ENCODE measurements at regions not wholly inside any gene's neighbourhood (a gene's known extent, or its start where the extent isn't known, plus 50 kb on each side); places are given as distances from the start of the nearest gene placed in this dataset.
A peak's percentile ranks its signal among the peaks of the same experiment; 100 is the strongest.

GRCh38 chr2:160876765-160877164, 283.5 kb upstream of the TANK start:
- DNase-seq (ENCODE audit: low spot score): no peak

GRCh38 chr2:160878618-160879017, 281.6 kb upstream of the TANK start:
- DNase-seq (ENCODE audit: low spot score): no peak

DNA sequence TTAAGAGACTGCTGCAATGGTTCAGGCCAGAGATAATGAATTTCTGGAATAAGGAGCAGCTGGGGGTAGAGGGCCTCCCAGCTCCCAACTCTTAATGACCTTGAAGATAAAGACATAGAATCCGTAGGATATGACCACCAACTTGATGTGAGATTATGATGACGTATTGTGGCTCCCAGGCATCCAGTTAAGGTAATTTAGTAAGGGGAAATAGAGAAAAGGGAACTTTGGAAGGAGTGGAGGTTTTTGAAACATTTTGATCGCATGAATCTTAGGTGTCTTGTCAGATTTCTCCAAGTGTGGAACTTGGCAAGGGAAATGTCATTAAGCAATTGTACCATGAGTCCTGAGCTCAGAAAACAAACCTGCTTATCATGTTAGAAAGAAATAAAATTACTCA, 277.3 kb upstream of the TANK start:
- no peak for DNase-seq (ENCODE audit: low spot score)

DNA sequence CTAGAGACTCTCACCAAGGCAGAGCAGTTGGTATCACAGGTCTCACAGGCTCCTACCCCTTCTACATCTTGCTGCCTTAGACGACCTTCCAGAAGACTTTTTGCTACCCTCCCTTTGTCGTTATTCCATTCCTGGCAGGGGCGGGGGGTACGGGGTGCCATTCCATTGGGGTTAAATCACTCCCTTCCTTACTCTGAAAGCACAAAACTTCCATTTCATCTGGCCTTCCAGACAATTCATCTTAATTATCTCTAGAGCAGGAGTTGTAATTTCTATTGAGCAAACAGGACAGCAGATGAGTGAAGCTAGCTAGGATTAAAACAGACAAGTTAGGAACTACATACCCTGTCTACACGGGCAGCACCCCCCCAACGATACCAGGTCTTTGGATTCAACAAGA, 276.2 kb upstream of the TANK start:
- peak; percentile 24 for DNase-seq (ENCODE audit: low spot score)

DNA sequence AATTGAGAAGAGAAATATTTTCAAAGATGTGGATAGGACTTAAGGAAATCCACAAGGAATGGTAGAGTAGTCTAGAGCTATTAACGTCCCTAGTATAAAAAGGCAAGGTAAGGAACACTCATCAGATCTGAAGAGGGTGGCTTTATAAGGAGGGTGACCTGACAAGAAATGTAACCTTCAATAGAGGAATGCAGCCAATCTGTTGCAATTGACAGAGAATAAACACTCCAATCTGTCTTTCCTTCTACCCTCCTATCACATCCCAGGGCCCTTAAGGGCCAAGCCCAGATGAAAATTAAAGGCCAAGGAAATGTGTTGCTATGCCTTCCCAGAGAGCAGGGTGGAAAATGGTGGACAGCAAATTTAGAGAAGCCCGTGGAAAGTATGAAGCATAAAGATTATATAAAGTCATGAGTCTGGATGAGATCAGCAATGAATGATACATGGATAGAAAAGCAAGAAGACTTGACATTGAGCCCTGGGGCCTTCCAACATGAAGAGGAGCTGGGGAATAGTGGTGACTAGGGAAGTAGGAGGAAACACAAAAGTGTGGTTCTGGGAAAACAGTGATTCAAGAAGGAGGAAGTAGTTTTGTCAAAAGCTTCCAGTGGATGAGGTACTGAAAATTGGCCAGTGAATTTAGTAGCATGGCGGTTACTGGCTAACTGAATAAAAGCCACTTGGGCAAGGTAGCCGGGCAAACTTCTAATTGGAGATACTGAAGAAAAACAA, 270.6 kb upstream of the TANK start:
- DNase-seq (ENCODE audit: low spot score): no peak

DNA sequence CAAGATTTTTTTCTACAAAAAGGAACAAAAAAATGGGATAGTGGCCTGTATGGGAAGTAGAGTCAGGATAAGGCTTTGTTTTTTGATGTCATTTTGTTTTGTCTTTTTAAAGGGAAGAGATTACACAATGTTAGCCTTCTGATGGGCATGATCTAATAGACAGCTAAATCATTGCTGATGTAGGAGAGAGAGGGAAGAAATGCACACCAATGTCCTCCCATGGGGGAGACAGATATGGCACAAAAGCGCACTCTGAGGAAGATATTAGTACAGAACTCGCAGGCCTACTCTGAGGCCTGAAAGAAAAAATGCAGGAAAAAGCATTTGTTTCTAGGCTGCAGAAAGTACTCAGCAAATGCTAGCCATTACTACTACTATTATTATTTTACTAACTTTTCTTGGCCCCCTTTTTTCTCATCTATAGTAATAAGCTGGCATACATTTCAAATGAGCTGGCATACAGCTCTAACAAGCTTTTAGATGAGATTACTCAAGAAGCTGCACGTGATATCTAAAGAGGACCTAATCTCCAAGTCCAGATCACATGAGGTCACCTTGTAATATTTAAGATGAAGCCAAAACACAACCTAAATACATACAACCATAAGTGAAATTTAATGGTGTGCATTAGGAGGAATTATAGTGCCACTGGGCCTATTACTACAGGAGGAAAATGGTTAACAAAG, 269.4 kb upstream of the TANK start:
- no peak for DNase-seq (ENCODE audit: low spot score)

- no peak for DNase-seq (ENCODE audit: low spot score)
Measured at GRCh38 chr2:160891353-160891740, 268.9 kb upstream of the TANK start.

GRCh38 chr2:160892204-160892603, 268.0 kb upstream of the TANK start:
- no peak for DNase-seq (ENCODE audit: low spot score)

DNA sequence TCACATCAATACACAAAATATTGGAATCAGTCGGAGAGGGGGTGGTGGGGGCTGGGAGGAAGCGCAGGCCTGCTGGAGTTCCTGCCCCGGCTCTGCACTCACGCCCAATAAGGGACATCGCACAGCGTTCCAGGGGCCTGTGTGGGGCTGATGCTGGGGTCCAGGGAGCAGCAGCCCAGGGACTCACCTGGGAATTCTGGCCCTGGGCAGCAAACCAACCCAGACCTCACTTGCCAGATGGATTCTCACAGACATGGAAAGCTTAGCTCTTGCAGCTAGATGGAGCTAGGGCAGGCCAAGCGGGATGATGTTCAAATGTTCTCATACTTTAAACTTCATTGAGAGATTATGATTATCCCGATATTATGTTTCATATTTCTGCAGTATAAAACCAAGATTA, 266.6 kb upstream of the TANK start:
- no peak for DNase-seq (ENCODE audit: low spot score)

DNA sequence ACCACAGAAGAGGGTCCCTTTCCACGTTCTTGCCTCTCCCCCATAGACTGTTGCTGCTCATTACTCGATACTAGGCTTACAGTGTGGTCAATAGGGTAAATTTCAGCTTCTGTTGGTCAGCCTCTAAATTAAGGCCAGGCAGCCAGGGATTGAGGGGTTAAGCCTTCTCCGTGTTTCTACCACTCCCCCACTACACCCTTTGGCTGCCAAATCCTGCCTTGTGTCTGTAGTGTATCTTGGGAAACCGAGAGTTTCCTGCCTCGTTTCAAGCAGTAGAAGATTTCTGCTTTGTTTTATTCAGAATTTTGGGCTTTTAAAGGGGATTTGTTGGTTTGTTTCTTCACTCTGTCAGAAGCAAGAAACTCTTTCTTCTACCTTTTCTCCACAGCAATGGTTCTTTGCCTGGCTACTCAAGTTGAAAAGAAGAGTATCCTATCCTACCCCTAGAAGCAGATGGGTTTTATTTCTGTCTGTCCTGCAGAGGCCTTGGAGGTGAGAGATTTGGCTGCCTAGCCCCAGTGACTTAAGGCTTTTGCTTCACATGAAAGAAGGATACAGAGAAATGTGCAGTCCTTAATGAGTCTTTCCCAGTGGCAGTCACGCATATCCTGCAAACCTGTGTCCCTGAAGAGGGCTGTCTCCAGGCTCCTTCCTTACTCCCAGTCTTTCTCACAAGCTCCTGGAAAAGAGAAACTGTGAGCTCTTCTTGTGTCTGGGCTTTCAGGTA, 261.5 kb upstream of the TANK start:
- DNase-seq (ENCODE audit: low spot score): no peak

DNA sequence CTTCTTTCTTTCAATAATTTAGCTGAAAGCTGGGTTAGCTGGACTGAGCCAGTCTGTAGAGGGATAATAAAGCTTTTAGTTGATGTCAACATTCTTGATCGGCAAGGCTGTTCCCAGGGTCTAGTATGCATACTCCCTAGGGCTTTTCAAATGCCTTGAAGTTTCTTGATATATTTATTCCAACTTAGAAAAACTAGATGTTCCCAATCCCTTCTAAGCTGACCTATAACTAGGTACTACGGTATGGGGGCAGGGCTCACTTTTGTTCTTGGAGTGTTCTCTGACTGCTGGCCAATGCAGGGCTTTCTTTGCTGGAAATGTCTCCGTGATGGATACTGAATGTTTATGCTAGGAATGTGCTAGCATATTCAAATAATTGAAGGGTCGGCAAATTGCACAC, 258.6 kb upstream of the TANK start:
- DNase-seq (ENCODE audit: low spot score): no peak

- DNase-seq (ENCODE audit: low spot score): no peak
Measured at GRCh38 chr2:160905862-160906261, 254.4 kb upstream of the TANK start.

GRCh38 chr2:160906878-160907277, 253.3 kb upstream of the TANK start:
- DNase-seq (ENCODE audit: low spot score): no peak

- DNase-seq (ENCODE audit: low spot score): no peak
Measured at GRCh38 chr2:160907738-160908137, 252.5 kb upstream of the TANK start.

DNA sequence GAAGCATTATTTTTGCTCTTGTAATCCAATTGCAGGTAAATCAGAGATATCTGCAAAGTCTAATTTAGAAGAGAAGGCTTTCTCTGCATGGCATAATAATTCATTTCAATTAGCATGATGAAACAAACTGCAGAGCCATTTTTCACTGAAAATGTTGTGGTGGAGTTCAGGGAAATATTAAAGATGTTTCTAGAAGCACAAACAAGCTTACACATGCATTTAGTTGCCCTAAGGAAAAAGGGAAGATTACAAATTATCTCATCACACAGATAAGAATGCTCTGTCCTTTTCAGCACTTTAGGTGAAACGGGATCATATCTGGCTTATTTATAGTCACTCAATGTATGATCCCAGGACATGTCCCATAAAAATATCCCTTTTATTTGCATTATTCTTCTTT, 252.1 kb upstream of the TANK start:
- no peak for DNase-seq (ENCODE audit: low spot score)

- DNase-seq (ENCODE audit: low spot score): peak; percentile 18
Measured at GRCh38 chr2:160909781-160910242, 250.4 kb upstream of the TANK start.

- peak; percentile 82 for DNase-seq (ENCODE audit: low spot score)
Measured at GRCh38 chr2:160910681-160911080, 249.5 kb upstream of the TANK start.

DNA sequence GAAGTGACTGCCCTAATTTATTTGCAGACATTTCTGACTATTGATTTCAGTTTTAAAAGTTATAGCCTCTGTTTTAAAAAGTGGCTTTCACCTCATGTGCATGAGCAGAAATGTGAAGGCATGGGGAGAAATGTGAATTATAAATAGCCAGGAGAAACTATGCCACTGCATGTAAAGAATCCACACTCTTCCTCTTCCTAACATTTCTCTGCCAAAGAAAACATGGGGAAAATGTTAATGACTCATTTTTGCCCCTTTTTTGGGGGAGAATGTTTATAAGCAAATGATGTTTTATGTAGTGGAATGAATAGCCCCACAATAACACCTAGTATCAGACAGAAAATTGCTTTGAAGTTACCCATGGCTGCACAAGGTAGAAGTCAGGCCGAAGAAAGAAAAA, 249.0 kb upstream of the TANK start:
- DNase-seq (ENCODE audit: low spot score): no peak

DNA sequence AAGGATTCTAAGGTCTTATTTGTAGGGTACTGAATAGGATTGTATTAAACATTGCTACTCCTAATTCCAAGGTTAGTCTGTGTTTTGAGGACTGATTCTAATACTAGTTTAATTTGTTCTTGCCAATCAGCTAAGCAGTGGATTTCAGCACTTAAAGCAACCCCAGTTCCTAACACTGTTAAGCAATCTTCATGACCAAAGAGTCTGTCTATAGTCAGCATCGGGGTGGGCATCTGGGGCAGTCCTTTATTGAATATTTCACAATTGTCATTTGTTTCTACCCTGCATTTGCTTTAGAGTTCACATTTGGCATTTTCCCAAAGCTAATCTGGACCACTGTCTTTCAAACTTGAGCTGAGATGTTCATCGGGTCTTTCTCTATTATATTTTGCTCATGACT, 248.0 kb upstream of the TANK start:
- DNase-seq (ENCODE audit: low spot score): no peak

DNA sequence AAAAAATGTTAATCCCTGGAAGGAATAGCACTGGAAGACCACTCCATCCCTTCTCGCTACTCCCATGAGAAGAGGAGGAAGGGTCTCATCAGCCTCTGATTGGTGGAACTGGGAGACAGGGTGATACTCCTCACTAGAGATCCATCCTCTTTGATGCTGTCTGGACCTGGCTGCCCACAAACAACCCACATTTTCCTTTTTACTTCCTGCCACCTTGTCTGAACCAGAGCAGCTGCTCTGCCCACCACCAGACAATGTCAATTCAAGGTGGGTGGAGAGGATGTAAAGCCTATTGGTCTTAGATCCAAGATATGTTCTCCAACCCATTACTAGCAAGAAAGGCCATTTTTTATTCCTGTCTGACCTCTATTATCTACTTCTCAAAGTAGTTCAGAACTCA, 246.9 kb upstream of the TANK start:
- DNase-seq (ENCODE audit: low spot score): no peak

- no peak for DNase-seq (ENCODE audit: low spot score)
Measured at GRCh38 chr2:160914217-160914616, 246.0 kb upstream of the TANK start.

DNA sequence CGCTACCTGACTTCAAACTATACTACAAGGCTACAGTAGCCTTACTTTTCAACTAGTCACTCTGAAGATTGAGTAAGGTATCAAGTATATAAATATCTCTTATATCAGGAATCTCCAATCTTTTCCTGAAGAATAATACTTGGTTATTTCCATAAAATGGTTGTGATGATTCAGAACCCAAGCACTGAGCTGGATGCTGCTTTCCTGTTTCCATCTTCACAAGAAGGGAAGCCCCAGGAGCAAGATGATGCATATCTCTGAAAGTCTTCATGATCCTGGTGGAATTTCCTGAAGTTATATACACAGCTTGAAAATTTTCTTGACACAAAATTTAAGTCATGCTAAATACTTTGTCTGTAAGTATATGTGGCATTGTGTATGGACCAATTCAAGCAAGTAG, 243.9 kb upstream of the TANK start:
- DNase-seq (ENCODE audit: low spot score): no peak

- no peak for DNase-seq (ENCODE audit: low spot score)
Measured at GRCh38 chr2:160917850-160918249, 242.4 kb upstream of the TANK start.
